ENCODE measurements at regions not wholly inside any gene's neighbourhood (a gene's known extent, or its start where the extent isn't known, plus 50 kb on each side); places are given as distances from the start of the nearest gene placed in this dataset.
A peak's percentile ranks its signal among the peaks of the same experiment; 100 is the strongest.
"Not testable (repeated sequence)": the region's sequence is repeated elsewhere in the genome, so short reads cannot be mapped to it uniquely, and the experiment has no call there.

DNA sequence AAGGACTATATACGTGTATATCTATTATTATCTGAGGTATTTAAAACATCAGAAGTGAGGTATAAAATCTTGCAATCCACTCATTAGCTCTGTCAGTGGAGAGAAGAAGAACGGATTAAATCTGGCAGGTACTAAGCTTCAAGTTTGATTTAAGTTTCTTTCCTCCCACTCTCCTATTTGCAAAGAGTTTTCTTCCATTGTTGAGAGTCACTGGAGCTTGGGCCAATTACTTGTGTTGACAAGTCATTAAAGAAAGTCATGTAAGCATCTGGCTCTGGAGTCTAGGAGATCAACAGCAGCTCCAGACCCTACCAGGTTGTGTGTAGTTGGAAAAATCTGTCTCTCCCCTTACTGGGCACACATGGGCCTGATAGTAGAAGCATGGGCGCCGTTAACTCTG, 476.8 kb upstream of the SMARCA2 start:
- no peak for DNase-seq (ENCODE audit: low read depth)

DNA sequence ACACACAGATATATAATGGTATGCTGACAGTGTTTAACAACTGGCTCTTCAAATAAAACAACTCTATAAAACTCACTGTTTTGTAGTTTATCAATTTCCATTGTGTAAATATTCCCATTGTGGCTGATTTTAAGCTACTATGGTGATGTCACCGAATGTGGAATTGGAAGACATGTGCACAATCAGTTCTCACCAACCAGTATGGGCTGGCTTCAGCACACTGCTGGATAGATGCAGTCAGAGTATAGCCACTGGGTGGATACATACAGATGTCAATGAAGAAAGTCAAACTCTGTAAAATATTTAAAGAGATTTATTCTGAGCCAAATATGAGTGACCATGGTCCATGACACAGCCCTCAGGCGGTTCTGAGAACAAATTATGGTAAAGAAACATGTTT, 475.9 kb upstream of the SMARCA2 start:
- no peak for DNase-seq (ENCODE audit: low read depth)

DNA sequence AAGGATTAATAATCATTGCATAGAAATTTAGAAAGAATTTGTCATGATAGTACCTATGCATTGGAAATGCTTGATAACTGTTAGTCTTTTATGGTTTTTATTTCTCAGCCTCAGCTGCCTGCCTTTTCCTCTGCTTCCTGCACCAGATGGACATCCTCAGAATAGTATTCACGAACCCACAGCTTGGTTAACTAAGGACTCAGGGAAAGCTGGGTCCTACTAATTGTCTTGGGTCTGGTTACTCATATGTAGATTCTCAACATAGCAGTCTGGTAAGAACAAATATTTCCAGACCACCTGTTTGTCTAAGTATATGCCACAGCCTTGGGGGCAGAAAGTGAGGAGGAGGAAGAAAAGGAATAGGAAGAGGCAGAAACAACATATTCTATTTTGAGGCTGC, 464.5 kb upstream of the SMARCA2 start:
- DNase-seq (ENCODE audit: low read depth): no peak

DNA sequence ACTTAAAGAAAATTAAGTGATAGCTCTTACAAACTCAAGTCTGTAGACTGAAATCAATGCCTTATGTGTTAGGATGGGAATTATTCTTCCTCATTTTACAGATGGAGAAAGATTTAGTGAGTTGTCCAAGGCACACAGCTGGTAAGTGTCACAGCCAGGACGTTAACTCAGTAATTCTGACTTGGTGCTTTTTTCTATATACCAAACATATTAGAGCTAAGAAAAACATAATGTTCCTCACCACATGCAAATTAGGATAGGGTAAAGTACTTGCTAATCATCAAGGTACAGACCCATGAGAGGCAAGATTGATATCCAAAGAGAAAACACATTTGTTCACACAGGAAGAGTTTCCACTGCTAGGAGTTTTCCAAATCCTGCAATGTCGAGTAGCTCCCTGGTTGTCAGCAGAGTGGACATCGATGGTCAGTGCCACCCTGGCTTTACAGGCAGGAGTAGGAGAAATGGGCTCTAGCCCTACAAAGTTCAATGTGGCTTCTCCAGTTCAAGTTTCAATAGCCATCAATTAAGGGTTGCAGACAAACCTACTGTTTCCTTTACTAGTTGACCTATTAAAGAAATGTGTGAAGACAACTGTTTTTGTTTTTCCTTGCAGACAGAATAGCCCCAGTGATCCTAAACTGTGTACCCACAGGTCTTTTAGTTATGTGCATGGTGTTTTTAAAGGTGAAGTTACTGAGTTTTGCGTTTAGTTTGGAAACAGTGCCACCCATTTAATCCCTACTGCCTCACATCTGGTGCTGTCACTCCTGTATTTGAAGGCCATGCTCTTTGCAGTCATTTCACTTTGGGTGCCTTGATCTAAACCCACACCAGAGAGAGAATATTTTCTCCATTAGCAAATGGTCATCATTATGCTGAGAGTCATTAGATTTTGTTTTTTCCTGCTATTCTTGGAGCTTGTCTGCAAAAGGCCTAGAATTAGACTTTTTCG, 460.8 kb upstream of the SMARCA2 start:
- no peak for DNase-seq (ENCODE audit: low read depth)

DNA sequence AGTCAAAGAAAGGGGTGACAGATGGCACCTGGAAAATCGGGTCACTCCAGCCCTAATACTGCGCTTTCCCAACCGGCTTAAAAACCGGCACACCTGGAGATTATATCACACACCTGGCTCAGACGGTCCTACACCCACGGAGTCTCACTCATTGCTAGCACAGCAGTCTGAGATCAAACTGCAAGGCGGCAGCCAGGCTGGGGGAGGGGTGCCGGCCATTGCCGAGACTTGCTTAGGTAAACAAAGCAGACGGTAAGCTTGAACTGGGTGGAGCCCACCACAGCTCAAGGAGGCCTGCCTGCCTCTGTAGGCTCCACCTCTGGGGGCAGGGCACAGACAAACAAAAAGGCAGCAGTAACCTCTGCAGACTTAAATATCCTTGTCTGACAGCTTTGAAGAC, 456.5 kb upstream of the SMARCA2 start:
- DNase-seq (ENCODE audit: low read depth): not testable (repeated sequence)

- DNase-seq (ENCODE audit: low read depth): no peak
Measured at GRCh38 chr9:1575939-1576338, 439.2 kb upstream of the SMARCA2 start.

- DNase-seq (ENCODE audit: low read depth): no peak
Measured at GRCh38 chr9:1580215-1580614, 434.9 kb upstream of the SMARCA2 start.

- no peak for DNase-seq (ENCODE audit: low read depth)
Measured at GRCh38 chr9:1581926-1582325, 433.2 kb upstream of the SMARCA2 start.

- DNase-seq (ENCODE audit: low read depth): no peak
Measured at GRCh38 chr9:1591310-1591709, 423.8 kb upstream of the SMARCA2 start.

DNA sequence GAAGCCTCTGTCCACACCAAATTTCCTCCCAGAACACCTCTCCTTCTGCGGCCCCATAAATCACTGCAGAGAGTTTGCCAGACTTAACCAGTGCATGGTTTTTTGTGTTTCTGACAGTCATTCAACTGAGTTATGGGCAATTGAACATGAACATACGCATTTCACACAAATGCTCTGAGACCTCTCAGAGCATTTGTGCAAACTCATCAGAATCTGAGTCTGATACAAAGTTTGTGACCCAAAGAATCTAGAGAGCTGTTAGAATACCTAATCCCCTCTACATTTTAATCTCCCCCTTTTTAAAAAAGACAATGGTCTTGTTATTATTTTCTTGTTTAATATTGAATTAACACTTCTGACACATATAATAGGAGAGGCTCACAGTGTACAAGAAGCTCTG, 416.9 kb upstream of the SMARCA2 start:
- no peak for DNase-seq (ENCODE audit: low read depth)

DNA sequence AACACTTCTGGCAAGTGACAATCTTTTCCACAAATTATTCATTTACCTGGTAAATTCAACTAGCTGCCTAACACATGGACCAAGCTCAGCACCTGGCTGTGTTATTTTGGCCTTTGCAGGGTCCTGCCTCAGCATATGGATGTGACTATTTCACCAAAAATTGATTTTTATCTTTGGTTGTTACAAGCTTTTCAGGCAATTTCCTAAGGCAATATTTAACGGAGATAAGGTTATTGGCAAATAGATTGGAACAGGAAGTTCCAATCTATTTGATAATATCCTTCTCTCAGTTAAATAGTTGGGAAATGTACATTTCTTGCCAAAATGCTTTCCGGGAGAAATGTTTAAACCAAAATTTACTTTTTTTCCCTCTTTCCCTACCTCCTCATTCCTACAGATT, 415.2 kb upstream of the SMARCA2 start:
- DNase-seq (ENCODE audit: low read depth): no peak

DNA sequence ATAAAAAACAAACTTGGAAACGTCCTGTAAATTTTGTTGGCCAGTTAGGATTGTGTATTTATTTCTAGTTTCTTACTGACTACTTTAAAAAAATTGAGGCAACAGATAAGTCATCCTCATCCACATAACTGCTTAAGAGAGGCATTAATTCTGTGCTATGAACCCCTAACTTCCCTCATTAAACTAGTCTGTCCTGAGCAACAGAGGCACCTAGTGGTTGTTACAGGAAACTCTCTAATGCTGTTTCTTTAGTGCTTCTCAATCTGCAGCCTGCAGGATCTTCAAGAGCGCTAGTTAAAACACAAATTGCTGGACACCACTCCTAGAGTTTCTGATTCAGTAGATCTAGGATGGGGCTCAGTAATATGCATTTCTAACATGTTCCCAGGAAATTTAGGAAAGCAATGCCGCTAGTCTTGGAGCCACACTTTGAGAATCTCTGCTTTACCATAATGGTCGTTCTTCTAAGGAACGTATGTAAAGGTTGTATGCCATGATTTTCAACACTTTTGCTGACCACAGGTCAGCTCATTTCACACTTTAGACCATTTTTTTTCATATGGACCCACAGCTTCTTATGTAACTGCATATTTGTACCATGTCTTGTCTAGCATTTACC, 410.1 kb upstream of the SMARCA2 start:
- peak; percentile 36 for DNase-seq (ENCODE audit: low read depth)

- DNase-seq (ENCODE audit: low read depth): no peak
Measured at GRCh38 chr9:1606253-1606652, 408.9 kb upstream of the SMARCA2 start.

DNA sequence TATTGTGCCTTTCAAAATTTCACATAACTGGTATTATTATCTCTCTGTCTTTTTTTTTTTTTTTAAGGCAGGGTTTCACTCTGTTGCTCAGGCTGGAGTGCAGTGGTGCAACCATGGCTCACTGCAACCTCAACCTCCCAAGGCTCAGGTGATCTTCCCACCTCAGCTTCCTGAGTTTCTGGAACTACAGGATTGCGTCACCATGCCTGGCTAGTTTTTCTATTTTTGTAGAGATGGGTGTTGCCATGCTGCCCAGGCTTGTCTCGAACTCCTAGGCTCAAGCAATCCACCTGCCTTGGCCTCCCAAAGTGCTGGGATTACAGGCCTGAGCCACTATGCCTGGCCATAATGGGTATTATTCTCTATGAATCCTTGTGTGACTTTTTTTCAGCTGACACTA, 402.3 kb upstream of the SMARCA2 start:
- no peak for DNase-seq (ENCODE audit: low read depth)

DNA sequence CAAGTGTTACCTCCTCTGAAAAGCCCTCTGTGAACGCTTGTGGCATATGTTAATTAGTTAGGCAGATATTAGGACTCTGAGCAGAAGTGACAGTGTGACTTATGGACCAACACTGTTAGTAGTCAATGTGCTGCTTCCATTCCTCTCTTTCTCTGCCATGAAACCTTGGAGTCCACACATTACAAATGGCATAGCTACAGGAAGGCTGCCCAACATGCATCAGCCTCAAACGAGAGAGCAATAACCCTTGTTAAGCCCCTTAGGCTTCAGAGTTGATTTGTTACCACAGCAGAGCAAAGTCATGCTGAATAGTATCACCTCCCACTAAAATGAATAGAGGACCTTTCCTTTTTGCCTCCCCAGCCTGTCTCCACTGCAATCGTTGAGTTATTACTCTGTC, 397.7 kb upstream of the SMARCA2 start:
- DNase-seq (ENCODE audit: low read depth): no peak

DNA sequence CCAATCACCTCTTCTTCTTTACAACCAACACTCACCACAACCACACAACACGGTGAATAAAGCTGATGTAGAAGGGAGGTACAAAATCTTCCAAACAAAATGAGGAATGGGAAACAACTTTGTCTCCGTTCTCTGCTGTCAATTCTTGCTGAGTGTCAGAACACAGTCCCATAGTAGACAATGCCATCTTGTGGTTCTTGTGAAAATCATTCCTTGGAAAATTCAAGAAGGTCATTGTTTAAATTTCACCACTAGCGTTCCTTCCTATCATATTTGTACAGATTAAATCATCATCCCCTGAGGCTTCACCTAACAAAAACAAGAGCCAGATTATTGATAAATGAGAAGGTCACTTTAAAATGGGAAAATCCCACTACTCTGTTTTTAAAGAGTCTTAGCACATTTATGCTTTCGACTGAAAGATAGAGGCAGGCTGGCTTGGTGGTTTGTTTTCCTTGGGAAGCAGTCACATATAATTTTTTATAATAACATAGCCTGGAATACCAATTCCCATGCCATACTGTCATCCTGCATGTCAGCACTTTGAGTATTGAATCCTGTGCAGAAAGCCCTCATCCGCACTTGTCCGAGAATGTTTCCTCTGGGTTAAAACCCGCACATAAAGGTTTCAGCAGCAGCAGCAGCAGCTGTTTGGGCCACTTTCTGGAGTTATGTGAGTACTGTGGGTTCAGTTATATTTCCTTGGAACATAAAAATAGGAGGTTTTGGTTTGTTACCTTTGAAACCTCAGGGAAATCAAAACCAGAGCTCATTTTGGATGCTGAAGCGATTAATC, 395.0 kb upstream of the SMARCA2 start:
- peak; percentile 20 for DNase-seq (ENCODE audit: low read depth)

GRCh38 chr9:1637401-1637800, 377.7 kb upstream of the SMARCA2 start:
- no peak for DNase-seq (ENCODE audit: low read depth)

DNA sequence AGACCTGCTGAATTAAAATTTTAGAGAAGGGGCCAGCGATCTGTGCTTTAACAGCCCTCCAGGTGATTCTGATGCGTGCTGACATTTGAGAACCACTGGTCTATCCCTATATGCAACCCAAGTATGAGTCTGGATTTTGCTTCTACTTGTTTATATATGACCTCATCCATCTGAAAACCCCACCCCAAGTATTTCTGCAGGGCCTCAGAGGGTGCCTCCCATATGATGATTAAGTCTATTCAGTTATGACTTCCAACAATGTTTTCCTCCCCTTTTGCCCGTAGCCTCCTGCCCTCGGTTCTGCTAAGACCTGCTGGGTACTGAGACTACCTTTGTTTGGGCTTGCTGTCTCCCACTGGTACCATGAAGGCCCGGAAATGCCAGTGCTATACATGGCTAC, 376.0 kb upstream of the SMARCA2 start:
- peak; percentile 4 for DNase-seq (ENCODE audit: low read depth)

- DNase-seq (ENCODE audit: low read depth): peak; percentile 71
Measured at GRCh38 chr9:1647776-1648175, 367.4 kb upstream of the SMARCA2 start.

DNA sequence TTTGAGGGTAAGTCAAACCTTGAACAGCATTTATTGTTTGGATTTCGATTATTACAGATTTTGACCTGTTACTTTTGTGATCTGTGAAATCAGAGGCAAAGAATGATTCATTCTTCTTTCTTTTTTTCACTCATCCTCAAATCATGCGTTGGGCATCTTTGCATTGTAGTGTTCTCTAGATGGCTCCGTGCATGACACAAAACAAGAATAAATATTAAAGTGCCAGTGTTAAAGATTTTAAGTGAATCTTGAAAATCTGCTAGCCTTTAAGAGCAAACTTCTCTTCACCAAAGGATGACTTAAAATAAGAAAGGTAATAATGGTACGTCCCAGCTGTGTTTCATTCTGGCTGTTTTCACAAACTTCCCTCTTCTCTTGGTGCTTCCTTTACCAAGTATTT, 361.9 kb upstream of the SMARCA2 start:
- no peak for DNase-seq (ENCODE audit: low read depth)

GRCh38 chr9:1658661-1659362, 356.3 kb upstream of the SMARCA2 start:
- no peak for DNase-seq (ENCODE audit: low read depth)

- DNase-seq (ENCODE audit: low read depth): no peak
Measured at GRCh38 chr9:1659363-1659690, 355.8 kb upstream of the SMARCA2 start.

Data from HT1080 (cell line).